Cardiac muscle cell (in vitro differentiated cells and primary cell): ENCODE measurements at regions not wholly inside any gene's neighbourhood (a gene's known extent, or its start where the extent isn't known, plus 50 kb on each side); places are given as distances from the start of the nearest gene placed in this dataset.
A peak's percentile ranks its signal among the peaks of the same experiment; 100 is the strongest.

Source experiments
- DNase-seq, 2 donors: peaks; one replicate each; pipeline versions ENCODE4 v3.0.0 to v3.0.0-alpha.2; 2010 to 2017; ENCODE audit warnings: low read depth in 1 of 2, low spot score in 1 of 2
- H3K27ac ChIP-seq: fragments of 200-600 bp; sonication (generic); 2 replicates; pipeline ENCODE4 v1.5.1; 2016
- H3K27me3 ChIP-seq: fragments of 200-600 bp; sonication (generic); 2 replicates; pipeline ENCODE4 v1.6.0; 2016; ENCODE audit warnings: control low read depth
- H3K36me3 ChIP-seq: fragments of 200-600 bp; sonication (generic); 2 replicates; pipeline ENCODE4 v1.5.1; 2016; ENCODE audit warnings: control low read depth
- H3K4me1 ChIP-seq: fragments of 200-600 bp; sonication (generic); 2 replicates; pipeline ENCODE4 v1.8.1; 2017; ENCODE audit warnings: low read depth, mild to moderate bottlenecking, mixed run types
- H3K4me3 ChIP-seq: fragments of 200-600 bp; sonication (generic); 2 replicates; pipeline ENCODE4 v1.5.1; 2016; ENCODE audit warnings: mild to moderate bottlenecking
- H3K9me3 ChIP-seq: fragments of 200-600 bp; sonication (generic); 2 replicates; pipeline ENCODE4 v1.5.1; 2017; ENCODE audit warnings: low read depth, mild to moderate bottlenecking, control low read depth
- TF ChIP-seq, protein P1 (sequence below): IDR thresholded peaks from 2 replicates; pipeline ENCODE4 v1.5.1; 2012; ENCODE audit warnings: low read depth, mild to moderate bottlenecking, low read length

DNA sequence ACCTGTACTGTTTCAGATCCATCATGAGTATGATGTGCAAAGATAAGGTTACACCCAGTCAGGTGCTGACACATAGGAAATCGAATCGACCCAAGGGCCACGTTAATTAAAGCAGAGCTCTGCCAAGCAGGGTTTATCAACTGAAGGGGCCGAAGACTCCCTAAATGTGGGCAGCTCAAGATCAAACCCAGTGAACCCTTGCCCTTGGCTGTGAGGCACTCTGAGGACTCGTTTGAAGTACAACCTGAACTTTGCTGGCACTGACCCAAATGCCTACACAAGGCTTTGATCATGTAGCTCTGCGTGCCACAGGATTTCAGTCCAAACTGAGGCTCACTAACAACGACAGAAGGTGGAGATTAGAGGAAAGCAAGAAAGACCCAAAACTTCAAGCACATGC, 352.1 kb downstream of the MTX2 start:
- Histone ChIP-seq H3K4me1 (peaks cover 4% of the 10 kb centered on the region), H3K36me3 (no peaks in the 10 kb centered on the region), H3K4me3 (no peak overlapping the region), H3K9me3 (no peaks in the 10 kb centered on the region), H3K27me3 (no peaks in the 10 kb centered on the region), H3K27ac (no peak overlapping the region)
- TF ChIP-seq, protein P1, sequence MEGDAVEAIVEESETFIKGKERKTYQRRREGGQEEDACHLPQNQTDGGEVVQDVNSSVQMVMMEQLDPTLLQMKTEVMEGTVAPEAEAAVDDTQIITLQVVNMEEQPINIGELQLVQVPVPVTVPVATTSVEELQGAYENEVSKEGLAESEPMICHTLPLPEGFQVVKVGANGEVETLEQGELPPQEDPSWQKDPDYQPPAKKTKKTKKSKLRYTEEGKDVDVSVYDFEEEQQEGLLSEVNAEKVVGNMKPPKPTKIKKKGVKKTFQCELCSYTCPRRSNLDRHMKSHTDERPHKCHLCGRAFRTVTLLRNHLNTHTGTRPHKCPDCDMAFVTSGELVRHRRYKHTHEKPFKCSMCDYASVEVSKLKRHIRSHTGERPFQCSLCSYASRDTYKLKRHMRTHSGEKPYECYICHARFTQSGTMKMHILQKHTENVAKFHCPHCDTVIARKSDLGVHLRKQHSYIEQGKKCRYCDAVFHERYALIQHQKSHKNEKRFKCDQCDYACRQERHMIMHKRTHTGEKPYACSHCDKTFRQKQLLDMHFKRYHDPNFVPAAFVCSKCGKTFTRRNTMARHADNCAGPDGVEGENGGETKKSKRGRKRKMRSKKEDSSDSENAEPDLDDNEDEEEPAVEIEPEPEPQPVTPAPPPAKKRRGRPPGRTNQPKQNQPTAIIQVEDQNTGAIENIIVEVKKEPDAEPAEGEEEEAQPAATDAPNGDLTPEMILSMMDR, result no peak
- peak in 1 of 2 donors; percentile 39 for DNase-seq

DNA sequence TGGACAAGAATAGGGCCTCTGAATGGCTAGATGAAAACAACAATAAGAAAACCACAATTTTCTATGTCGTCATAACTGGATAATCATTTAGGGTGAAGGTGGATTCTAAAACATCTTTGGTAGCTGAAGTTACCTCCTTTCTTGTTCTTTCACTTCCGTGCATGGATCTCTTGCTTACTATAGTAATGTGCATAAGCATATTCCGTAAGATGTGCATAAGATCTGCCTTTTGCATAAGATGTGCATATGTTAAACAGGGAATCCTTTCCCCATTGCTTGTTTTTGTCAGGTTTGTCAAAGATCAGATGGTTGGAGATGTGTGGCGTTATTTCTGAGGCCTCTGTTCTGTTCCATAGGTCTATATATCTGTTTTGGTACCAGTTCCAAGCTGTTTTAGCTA, 353.6 kb downstream of the MTX2 start:
- no peaks in the 10 kb centered on the region for H3K36me3 ChIP-seq
- H3K27ac ChIP-seq, result no peak overlapping the region
- peaks cover 6% of the 10 kb centered on the region for H3K27me3 ChIP-seq
- peaks cover 4% of the 10 kb centered on the region for H3K4me1 ChIP-seq
- no peak overlapping the region for H3K4me3 ChIP-seq
- TF ChIP-seq, protein P1, result no peak
- no peak for DNase-seq
- no peaks in the 10 kb centered on the region for H3K9me3 ChIP-seq

DNA sequence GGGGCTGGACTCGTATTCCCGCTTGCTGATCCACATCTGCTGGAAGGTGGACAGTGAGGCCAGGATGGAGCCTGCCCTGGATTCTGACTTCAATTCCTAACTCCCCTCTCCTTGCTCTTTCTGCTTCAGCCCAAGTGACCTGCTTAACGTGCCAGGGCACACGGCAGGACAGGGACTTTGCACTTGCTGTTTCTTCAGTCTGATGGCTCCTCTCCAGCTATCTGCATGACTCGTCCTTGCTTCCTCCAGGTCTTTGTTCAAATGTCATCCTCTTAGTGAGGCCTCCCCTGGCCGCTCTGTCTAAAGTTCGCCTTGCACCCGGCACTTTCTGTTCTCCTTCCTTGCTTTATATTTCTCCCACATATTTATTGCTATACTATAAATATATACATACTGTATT, 357.6 kb downstream of the MTX2 start:
- Histone ChIP-seq H3K36me3 (no peaks in the 10 kb centered on the region), H3K27me3 (peaks cover 40% of the 10 kb centered on the region), H3K4me1 (peaks cover under 1% of the 10 kb centered on the region), H3K4me3 (no peak overlapping the region), H3K27ac (no peak overlapping the region), H3K9me3 (no peaks in the 10 kb centered on the region)
- TF ChIP-seq, protein P1, result no peak
- no peak for DNase-seq

DNA sequence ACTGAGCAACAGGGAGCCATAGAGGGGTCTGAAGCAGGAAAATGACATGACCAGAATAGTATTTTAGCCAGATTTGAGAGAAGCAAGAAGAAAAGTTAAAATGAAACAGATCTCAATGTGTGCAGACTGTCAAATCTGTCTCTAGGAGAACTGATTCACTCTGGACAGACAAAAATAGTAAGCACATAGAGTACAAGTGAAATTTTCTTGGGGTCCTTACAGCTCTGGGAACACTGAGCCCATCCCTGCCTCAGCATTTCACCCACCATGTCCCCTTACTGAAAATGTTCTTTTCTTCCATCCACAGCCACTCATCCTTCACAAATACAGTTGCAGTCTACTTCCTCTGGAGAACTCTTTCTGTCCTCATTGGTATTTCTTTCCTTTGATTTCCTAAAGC, 359.2 kb downstream of the MTX2 start:
- TF ChIP-seq, protein P1, result no peak
- H3K9me3 ChIP-seq, result no peaks in the 10 kb centered on the region
- H3K27ac ChIP-seq, result no peak overlapping the region
- H3K4me1 ChIP-seq, result no peaks in the 10 kb centered on the region
- DNase-seq, result no peak
- peaks cover 54% of the 10 kb centered on the region for H3K27me3 ChIP-seq
- H3K36me3 ChIP-seq, result no peaks in the 10 kb centered on the region
- no peak overlapping the region for H3K4me3 ChIP-seq

DNA sequence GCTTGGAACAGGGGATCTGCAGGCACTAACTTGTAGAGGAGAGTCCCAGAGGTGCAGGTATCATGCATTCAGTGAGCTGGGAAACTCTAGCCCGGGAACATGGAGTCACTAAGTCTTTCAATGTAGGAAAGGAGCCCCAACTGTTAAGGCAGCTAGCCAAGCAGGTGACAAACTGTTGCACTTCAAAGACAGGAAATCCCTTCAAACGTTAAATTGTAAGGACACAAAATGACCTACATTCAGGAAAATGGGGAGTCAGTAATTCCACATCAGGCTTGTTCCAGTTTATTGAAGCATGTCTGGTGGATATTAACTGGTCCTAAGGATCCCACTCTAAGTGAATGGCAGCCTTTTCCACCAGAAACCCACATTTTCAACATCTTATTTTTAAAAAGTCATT, 364.5 kb downstream of the MTX2 start:
- peaks cover 93% of the 10 kb centered on the region for H3K27me3 ChIP-seq
- TF ChIP-seq, protein P1, result no peak
- H3K4me3 ChIP-seq, result no peak overlapping the region
- H3K4me1 ChIP-seq, result no peaks in the 10 kb centered on the region
- no peaks in the 10 kb centered on the region for H3K36me3 ChIP-seq
- no peak overlapping the region for H3K27ac ChIP-seq
- no peaks in the 10 kb centered on the region for H3K9me3 ChIP-seq
- DNase-seq, result no peak

DNA sequence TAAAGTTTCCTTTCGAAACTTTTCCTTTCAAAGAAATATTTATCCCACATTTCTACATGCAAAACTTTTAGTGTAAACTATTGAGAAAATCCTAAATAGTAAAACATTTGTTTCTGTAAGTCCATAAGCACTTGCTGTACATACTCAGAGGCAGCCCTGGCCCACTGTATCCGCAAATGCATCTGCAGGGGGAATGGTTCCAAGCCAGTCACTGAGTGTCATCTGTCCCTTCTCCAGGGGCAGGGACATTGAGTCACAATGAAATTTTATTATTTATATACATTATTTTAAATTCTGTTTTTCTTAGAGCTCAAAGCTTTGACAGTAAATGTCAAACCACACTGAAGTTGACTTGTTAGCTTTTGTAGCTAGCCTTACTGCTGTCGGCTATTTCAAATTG, 367.2 kb downstream of the MTX2 start:
- no peak for DNase-seq
- TF ChIP-seq, protein P1, result no peak
- Histone ChIP-seq H3K4me3 (no peak overlapping the region), H3K4me1 (no peaks in the 10 kb centered on the region), H3K36me3 (no peaks in the 10 kb centered on the region), H3K9me3 (no peaks in the 10 kb centered on the region), H3K27me3 (peaks cover 97% of the 10 kb centered on the region), H3K27ac (no peak overlapping the region)
